GM12878 (cell line): ENCODE measurements at regions not wholly inside any gene's neighbourhood (a gene's known extent, or its start where the extent isn't known, plus 50 kb on each side); places are given as distances from the start of the nearest gene placed in this dataset.

Experiments used
- ATAC-seq: fragments of 200-7000 bp; cut with Tn5 transposase; 3 replicates; pipeline ENCODE4 v1.9.1; 2020; ENCODE audit warnings: mild to moderate bottlenecking, moderate library complexity
- BruUV-seq: library from RNA; stranded (reverse); fragments of 400-500 nt; replicated peaks from 2 replicates; lab custom pipeline; 2021; lab: Mats Ljungman, UMichigan
- CTCF ChIA-PET: fragments of 300-600 bp; sonication (Branson Sonifier 250); formaldehyde crosslinking; extraction: SDS; loops from one replicate; lab custom pipeline; 2021; ENCODE audit warnings: inconsistent platforms; lab: Yijun Ruan, JAX
- POLR2A ChIA-PET: fragments of 350-600 bp; formaldehyde crosslinking; extraction: SDS; loops from one replicate; lab custom pipeline; 2021; ENCODE audit warnings: inconsistent platforms; lab: Charles Lee
- RAD21 ChIA-PET: fragments of 300-600 bp; sonication (Branson Sonifier 250); formaldehyde crosslinking; loops from one replicate; lab custom pipeline; 2023; ENCODE audit warnings: antibody characterized with exemption; ENCODE audit not compliant: unreplicated experiment; lab: Charles Lee
- SMC1A ChIA-PET: fragments of 300-600 bp; sonication (Branson Sonifier 250); formaldehyde crosslinking; loops from one replicate; lab custom pipeline; 2023; ENCODE audit not compliant: unreplicated experiment, uncharacterized antibody; lab: Charles Lee
- DNase-seq: peaks from one replicate; pipeline ENCODE4 v3.0.0-alpha.2; 2011; ENCODE audit warnings: low read depth, low spot score
- FAIRE-seq: peaks from 3 replicates; lab custom pipeline; 2011; peaks lifted over from hg19 to GRCh38; lab: Jason Lieb, UNC
- H2AFZ ChIP-seq: 2 replicates; pipeline ENCODE4 v1.6.0; 2011; ENCODE audit warnings: low read depth, low read length, control low read depth; ENCODE audit not compliant: control insufficient read depth
- H3K27ac ChIP-seq: 2 replicates; pipeline ENCODE4 v1.5.1; 2011; ENCODE audit warnings: control low read depth; ENCODE audit not compliant: control insufficient read depth, insufficient read depth
- H3K27me3 ChIP-seq, 2 experiments: replicated peaks in 1 of 2; 2 replicates each; pipeline versions ENCODE4 v1.6.0 to v1.6.1; 2011; ENCODE audit warnings: low read length in 1 of 2; ENCODE audit not compliant: control insufficient read depth in 2 of 2, insufficient read depth in 2 of 2
- H3K36me3 ChIP-seq, 2 experiments: 2 replicates each; pipeline ENCODE4 v1.5.1; 2011; ENCODE audit warnings: low read length in 1 of 2; ENCODE audit not compliant: control insufficient read depth in 2 of 2, insufficient read depth in 2 of 2
- H3K4me1 ChIP-seq: 2 replicates; pipeline ENCODE4 v1.6.1; 2011; ENCODE audit warnings: mild to moderate bottlenecking, low read length, moderate library complexity, mixed read lengths; ENCODE audit not compliant: control insufficient read depth, insufficient read depth
- H3K4me2 ChIP-seq: 2 replicates; pipeline ENCODE4 v1.6.0; 2011; ENCODE audit warnings: control low read depth; ENCODE audit not compliant: control insufficient read depth, insufficient read depth
- H3K4me3 ChIP-seq: fragments of 200-600 bp; sonication (generic); 2 replicates; pipeline ENCODE4 v1.5.1; 2016
- H3K79me2 ChIP-seq: 2 replicates; pipeline ENCODE4 v1.6.0; 2011; ENCODE audit warnings: low read length; ENCODE audit not compliant: control insufficient read depth, insufficient read depth
- H3K9ac ChIP-seq: 2 replicates; pipeline ENCODE4 v1.8.0; 2011; ENCODE audit warnings: low read length, control low read depth, mixed read lengths; ENCODE audit not compliant: control insufficient read depth, insufficient read depth
- H3K9me3 ChIP-seq: replicated peaks from 3 replicates; pipeline ENCODE4 v1.5.1; 2011; ENCODE audit warnings: mild to moderate bottlenecking, low read length; ENCODE audit not compliant: control insufficient read depth, insufficient read depth
- H4K20me1 ChIP-seq: 2 replicates; pipeline ENCODE4 v1.6.0; 2011; ENCODE audit not compliant: control insufficient read depth, insufficient read depth
- CHD2 ChIP-seq: IDR thresholded peaks from 2 replicates; pipeline ENCODE4 v1.6.1; 2011; ENCODE audit warnings: low read depth, low read length, improper control_type of control experiment, borderline replicate concordance
- EED ChIP-seq: sonication (generic); IDR thresholded peaks from 2 replicates; pipeline ENCODE4 v1.6.1; 2016; ENCODE audit warnings: antibody characterized with exemption, low read depth
- HCFC1 ChIP-seq: fragments of 150-350 bp; IDR thresholded peaks from 2 replicates; pipeline ENCODE4 v1.6.1; 2014; ENCODE audit warnings: low read length
- IKZF1 ChIP-seq: fragments of 450-650 bp; conservative IDR thresholded peaks from 2 replicates; pipeline ENCODE4 v1.6.1; 2017; ENCODE audit warnings: antibody characterized with exemption, mild to moderate bottlenecking
- JUND ChIP-seq: IDR thresholded peaks from 2 replicates; pipeline ENCODE4 v1.6.1; 2012; ENCODE audit warnings: low read depth, mild to moderate bottlenecking, low read length, improper control_type of control experiment, moderate library complexity
- MEF2A ChIP-seq: IDR thresholded peaks from 2 replicates; pipeline ENCODE4 v1.6.1; 2011; ENCODE audit warnings: low read depth, mild to moderate bottlenecking, low read length, moderate library complexity; ENCODE audit not compliant: insufficient read depth
- MTA3 ChIP-seq: IDR thresholded peaks from 2 replicates; pipeline ENCODE4 v1.6.1; 2012; ENCODE audit warnings: low read length, inconsistent platforms, borderline replicate concordance
- NR2C2 ChIP-seq: IDR thresholded peaks from 2 replicates; pipeline ENCODE4 v1.6.1; 2011; ENCODE audit warnings: borderline replicate concordance, low read depth; ENCODE audit not compliant: control insufficient read depth, insufficient read length
- PAX5 ChIP-seq: IDR thresholded peaks from 2 replicates; pipeline ENCODE4 v1.6.1; 2011; ENCODE audit warnings: low read depth, low read length, borderline replicate concordance
- PAX8 ChIP-seq: fragments of 450-650 bp; IDR thresholded peaks from 2 replicates; pipeline ENCODE4 v1.6.1; 2017; ENCODE audit warnings: mild to moderate bottlenecking, moderate library complexity
- RAD51 ChIP-seq: fragments of 450-650 bp; IDR thresholded peaks from 2 replicates; pipeline ENCODE4 v1.6.1; 2016; ENCODE audit warnings: moderate library complexity, mild to moderate bottlenecking, inconsistent platforms
- TAF1 ChIP-seq: IDR thresholded peaks from 2 replicates; pipeline ENCODE4 v1.6.1; 2011; ENCODE audit warnings: mild to moderate bottlenecking, low read depth, low read length, borderline replicate concordance
- ZNF592 ChIP-seq: fragments of 450-650 bp; IDR thresholded peaks from 2 replicates; pipeline ENCODE4 v1.6.1; 2017; ENCODE audit warnings: mild to moderate bottlenecking, moderate library complexity
- WGBS: methylation state at CpG from one replicate; pipeline ENCODE4 v1.1.6; 2016; ENCODE audit warnings: low lambda C conversion rate; ENCODE audit not compliant: insufficient replicate concordance, insufficient coverage; ENCODE audit errors: missing lambda C conversion rate; 5-methylcytosine and 5-hydroxymethylcytosine counted together
- in situ Hi-C: fragments of 300-500 bp; cut with MboI; formaldehyde crosslinking; loops from 9 replicates; pipeline ENCODE4 v1.14.3; 2018; ENCODE audit warnings: mixed read lengths
- intact Hi-C: fragments of 100-400 bp; cut with micrococcal nuclease; formaldehyde crosslinking; loops from one replicate; pipeline ENCODE4 v1.14.2; 2022; ENCODE audit not compliant: unreplicated experiment
- TF ChIP-seq, protein P1 (sequence below): IDR thresholded peaks from 2 replicates; pipeline ENCODE4 v1.6.1; 2012; ENCODE audit warnings: mild to moderate bottlenecking, low read depth, low read length
- TF ChIP-seq, protein P2 (sequence below): fragments of 150-350 bp; IDR thresholded peaks from 2 replicates; pipeline ENCODE4 v1.6.1; 2016; ENCODE audit warnings: low read depth, low read length

DNA sequence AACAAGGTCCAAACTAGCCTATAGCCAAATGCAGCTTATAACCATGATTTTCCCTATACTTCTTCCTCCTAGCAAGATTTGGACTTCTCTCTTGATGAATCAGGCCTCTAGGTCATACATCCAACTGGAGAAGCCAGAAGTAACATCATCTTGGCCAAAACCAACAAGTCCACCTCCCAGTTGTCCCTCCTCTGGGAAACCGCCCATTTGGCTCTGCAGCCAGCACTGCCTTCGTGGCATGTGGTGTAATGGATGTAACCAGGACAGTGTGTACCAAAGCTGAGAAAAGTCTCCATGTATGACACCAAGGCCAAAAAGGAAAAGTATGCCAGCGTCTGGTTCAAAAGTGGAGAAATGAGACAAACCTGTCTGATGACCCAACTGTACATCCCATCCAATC lies 59.3 kb upstream of the VASH1 start:
- CTCF ChIA-PET = interaction anchor here (1.0 to 1.4 kb wide), 3 partner anchors 8 to 173 kb away, joined by 3 to 6 read pairs (median 3); no protein-coding TSS in a partner anchor
- Histone ChIP-seq H3K4me2 (no peak overlapping the region), H3K27ac (no peak overlapping the region), H3K9ac (no peak overlapping the region), H2AFZ (no peak overlapping the region), H3K27me3 (no peaks in the 10 kb centered on the region), H3K36me3 (no peaks in the 10 kb centered on the region), H3K9me3 (no peaks in the 10 kb centered on the region), H3K4me3 (no peak overlapping the region), H3K79me2 (no peaks in the 10 kb centered on the region), H3K4me1 (no peaks in the 10 kb centered on the region), H4K20me1 (no peaks in the 10 kb centered on the region)
- intact Hi-C loops (no loop called here), in situ Hi-C loops (no loop called here)
- RAD21 ChIA-PET = no interaction called here
- DNase-seq = no peak
- no peak for ATAC-seq
- POLR2A ChIA-PET = no interaction called here
- FAIRE-seq = no peak
- BruUV-seq = no TSS peak
- SMC1A ChIA-PET = no interaction called here
- 33% methylated on average over 3 of the region's 3 CpGs for WGBS
- TF ChIP-seq JUND = no peak
- TF ChIP-seq RAD51 = no peak
- TF ChIP-seq HCFC1 = no peak
- no peak for TF ChIP-seq MEF2A
- TF ChIP-seq ZNF592 = no peak
- TF ChIP-seq, protein P1, sequence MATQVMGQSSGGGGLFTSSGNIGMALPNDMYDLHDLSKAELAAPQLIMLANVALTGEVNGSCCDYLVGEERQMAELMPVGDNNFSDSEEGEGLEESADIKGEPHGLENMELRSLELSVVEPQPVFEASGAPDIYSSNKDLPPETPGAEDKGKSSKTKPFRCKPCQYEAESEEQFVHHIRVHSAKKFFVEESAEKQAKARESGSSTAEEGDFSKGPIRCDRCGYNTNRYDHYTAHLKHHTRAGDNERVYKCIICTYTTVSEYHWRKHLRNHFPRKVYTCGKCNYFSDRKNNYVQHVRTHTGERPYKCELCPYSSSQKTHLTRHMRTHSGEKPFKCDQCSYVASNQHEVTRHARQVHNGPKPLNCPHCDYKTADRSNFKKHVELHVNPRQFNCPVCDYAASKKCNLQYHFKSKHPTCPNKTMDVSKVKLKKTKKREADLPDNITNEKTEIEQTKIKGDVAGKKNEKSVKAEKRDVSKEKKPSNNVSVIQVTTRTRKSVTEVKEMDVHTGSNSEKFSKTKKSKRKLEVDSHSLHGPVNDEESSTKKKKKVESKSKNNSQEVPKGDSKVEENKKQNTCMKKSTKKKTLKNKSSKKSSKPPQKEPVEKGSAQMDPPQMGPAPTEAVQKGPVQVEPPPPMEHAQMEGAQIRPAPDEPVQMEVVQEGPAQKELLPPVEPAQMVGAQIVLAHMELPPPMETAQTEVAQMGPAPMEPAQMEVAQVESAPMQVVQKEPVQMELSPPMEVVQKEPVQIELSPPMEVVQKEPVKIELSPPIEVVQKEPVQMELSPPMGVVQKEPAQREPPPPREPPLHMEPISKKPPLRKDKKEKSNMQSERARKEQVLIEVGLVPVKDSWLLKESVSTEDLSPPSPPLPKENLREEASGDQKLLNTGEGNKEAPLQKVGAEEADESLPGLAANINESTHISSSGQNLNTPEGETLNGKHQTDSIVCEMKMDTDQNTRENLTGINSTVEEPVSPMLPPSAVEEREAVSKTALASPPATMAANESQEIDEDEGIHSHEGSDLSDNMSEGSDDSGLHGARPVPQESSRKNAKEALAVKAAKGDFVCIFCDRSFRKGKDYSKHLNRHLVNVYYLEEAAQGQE = no peak
- TF ChIP-seq TAF1 = no peak
- TF ChIP-seq NR2C2 = no peak
- TF ChIP-seq, protein P2, sequence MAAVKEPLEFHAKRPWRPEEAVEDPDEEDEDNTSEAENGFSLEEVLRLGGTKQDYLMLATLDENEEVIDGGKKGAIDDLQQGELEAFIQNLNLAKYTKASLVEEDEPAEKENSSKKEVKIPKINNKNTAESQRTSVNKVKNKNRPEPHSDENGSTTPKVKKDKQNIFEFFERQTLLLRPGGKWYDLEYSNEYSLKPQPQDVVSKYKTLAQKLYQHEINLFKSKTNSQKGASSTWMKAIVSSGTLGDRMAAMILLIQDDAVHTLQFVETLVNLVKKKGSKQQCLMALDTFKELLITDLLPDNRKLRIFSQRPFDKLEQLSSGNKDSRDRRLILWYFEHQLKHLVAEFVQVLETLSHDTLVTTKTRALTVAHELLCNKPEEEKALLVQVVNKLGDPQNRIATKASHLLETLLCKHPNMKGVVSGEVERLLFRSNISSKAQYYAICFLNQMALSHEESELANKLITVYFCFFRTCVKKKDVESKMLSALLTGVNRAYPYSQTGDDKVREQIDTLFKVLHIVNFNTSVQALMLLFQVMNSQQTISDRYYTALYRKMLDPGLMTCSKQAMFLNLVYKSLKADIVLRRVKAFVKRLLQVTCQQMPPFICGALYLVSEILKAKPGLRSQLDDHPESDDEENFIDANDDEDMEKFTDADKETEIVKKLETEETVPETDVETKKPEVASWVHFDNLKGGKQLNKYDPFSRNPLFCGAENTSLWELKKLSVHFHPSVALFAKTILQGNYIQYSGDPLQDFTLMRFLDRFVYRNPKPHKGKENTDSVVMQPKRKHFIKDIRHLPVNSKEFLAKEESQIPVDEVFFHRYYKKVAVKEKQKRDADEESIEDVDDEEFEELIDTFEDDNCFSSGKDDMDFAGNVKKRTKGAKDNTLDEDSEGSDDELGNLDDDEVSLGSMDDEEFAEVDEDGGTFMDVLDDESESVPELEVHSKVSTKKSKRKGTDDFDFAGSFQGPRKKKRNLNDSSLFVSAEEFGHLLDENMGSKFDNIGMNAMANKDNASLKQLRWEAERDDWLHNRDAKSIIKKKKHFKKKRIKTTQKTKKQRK = no peak
- TF ChIP-seq MTA3 = no peak
- no peak for TF ChIP-seq CHD2
- TF ChIP-seq EED = no peak
- TF ChIP-seq IKZF1 = no peak
- TF ChIP-seq PAX8 = no peak
- no peak for TF ChIP-seq PAX5
